Liver (tissue), 8 donors: ENCODE measurements at regions not wholly inside any gene's neighbourhood (a gene's known extent, or its start where the extent isn't known, plus 50 kb on each side); places are given as distances from the start of the nearest gene placed in this dataset.

Experiments
- DNase-seq: peaks from one replicate; pipeline ENCODE4 v3.0.0-alpha.2; 2017; ENCODE audit warnings: low spot score
- H3K27ac ChIP-seq, 2 donors: one replicate each; pipeline ENCODE4 v1.7.0; 2013; ENCODE audit warnings: inconsistent platforms in 2 of 2, low read length in 2 of 2, control low read depth in 1 of 2, low read depth in 1 of 2, mild to moderate bottlenecking in 1 of 2
- H3K27me3 ChIP-seq, 4 donors: one replicate each; pipeline versions ENCODE4 v1.6.1 to v1.7.0; 2013; ENCODE audit warnings: low read length in 3 of 4, inconsistent platforms in 1 of 4, mild to moderate bottlenecking in 1 of 4, moderate library complexity in 1 of 4; ENCODE audit not compliant: control insufficient read depth in 4 of 4, insufficient read depth in 4 of 4
- H3K36me3 ChIP-seq, 4 donors: one replicate each; pipeline versions ENCODE4 v1.6.1 to v1.7.0; 2013; ENCODE audit warnings: low read length in 3 of 4, mild to moderate bottlenecking in 3 of 4, low read depth in 1 of 4, moderate library complexity in 1 of 4; ENCODE audit not compliant: control insufficient read depth in 4 of 4, insufficient read depth in 3 of 4
- H3K4me1 ChIP-seq, 4 donors: one replicate each; pipeline versions ENCODE4 v1.6.1 to v1.7.0; 2013; ENCODE audit warnings: low read length in 3 of 4, mild to moderate bottlenecking in 3 of 4, moderate library complexity in 1 of 4; ENCODE audit not compliant: control insufficient read depth in 4 of 4, insufficient read depth in 4 of 4
- H3K4me3 ChIP-seq, 3 donors: one replicate each; pipeline versions ENCODE4 v1.6.1 to v1.7.0; 2013; ENCODE audit warnings: low read length in 3 of 3, control low read depth in 1 of 3, low read depth in 1 of 3, mild to moderate bottlenecking in 1 of 3
- H3K9ac ChIP-seq, 2 donors: one replicate each; pipeline ENCODE4 v1.7.0; 2013; ENCODE audit warnings: low read length in 2 of 2, mild to moderate bottlenecking in 2 of 2, moderate library complexity in 2 of 2, control low read depth in 1 of 2, low read depth in 1 of 2
- H3K9me3 ChIP-seq, 4 donors: one replicate each; pipeline versions ENCODE4 v1.6.1 to v1.7.0; 2013; ENCODE audit warnings: low read length in 3 of 4; ENCODE audit not compliant: control insufficient read depth in 4 of 4
- CTCF ChIP-seq: fragments of 150-350 bp; IDR thresholded peaks from 2 replicates; pipeline ENCODE4 v1.5.1; 2017; ENCODE audit warnings: improper control_type of control experiment, low read depth, low read length; ENCODE audit not compliant: missing input control
- FOXA1 ChIP-seq: IDR thresholded peaks from 2 replicates; pipeline ENCODE4 v1.6.1; 2016; ENCODE audit warnings: antibody characterized with exemption
- FOXA2 ChIP-seq: IDR thresholded peaks from 2 replicates; pipeline ENCODE4 v1.6.1; 2016; ENCODE audit warnings: antibody characterized with exemption
- GABPA ChIP-seq, 2 donors: IDR thresholded peaks in 1 of 2; conservative IDR thresholded peaks in 1 of 2; 2 replicates each; pipeline ENCODE4 v1.6.1; 2016; ENCODE audit warnings: antibody characterized with exemption in 2 of 2, mild to moderate bottlenecking in 1 of 2, moderate library complexity in 1 of 2
- HNF4A ChIP-seq, 2 donors: conservative IDR thresholded peaks; 2 replicates each; pipeline ENCODE4 v1.6.1; 2016; ENCODE audit warnings: antibody characterized with exemption in 2 of 2, mild to moderate bottlenecking in 2 of 2
- HNF4G ChIP-seq: IDR thresholded peaks from 2 replicates; pipeline ENCODE4 v1.6.1; 2016; ENCODE audit warnings: antibody characterized with exemption
- JUND ChIP-seq, 2 donors: IDR thresholded peaks; 2 replicates each; pipeline ENCODE4 v1.6.1; 2016; ENCODE audit warnings: antibody characterized with exemption in 2 of 2
- MAX ChIP-seq: IDR thresholded peaks from 2 replicates; pipeline ENCODE4 v1.6.1; 2016; ENCODE audit warnings: antibody characterized with exemption
- NR2F2 ChIP-seq: IDR thresholded peaks from 2 replicates; pipeline ENCODE4 v1.6.1; 2016; ENCODE audit warnings: antibody characterized with exemption
- REST ChIP-seq: IDR thresholded peaks from 2 replicates; pipeline ENCODE4 v1.6.1; 2016; ENCODE audit warnings: antibody characterized with exemption, mild to moderate bottlenecking
- RXRA ChIP-seq, 2 donors: IDR thresholded peaks; 2 replicates each; pipeline ENCODE4 v1.6.1; 2017 to 2018; ENCODE audit warnings: antibody characterized with exemption in 2 of 2, mild to moderate bottlenecking in 1 of 2
- TAF1 ChIP-seq: conservative IDR thresholded peaks from 2 replicates; pipeline ENCODE4 v1.6.1; 2016; ENCODE audit warnings: antibody characterized with exemption, mild to moderate bottlenecking
- YY1 ChIP-seq: IDR thresholded peaks from 2 replicates; pipeline ENCODE4 v1.6.1; 2016; ENCODE audit warnings: antibody characterized with exemption, mild to moderate bottlenecking
- ZBTB33 ChIP-seq: IDR thresholded peaks from 2 replicates; pipeline ENCODE4 v1.6.1; 2016; ENCODE audit warnings: antibody characterized with exemption
- WGBS: extraction: QIAGEN DNeasy Blood & Tissue Kit; methylation state at CpG from one replicate; pipeline ENCODE4 v1.1.7; 2013; 5-methylcytosine and 5-hydroxymethylcytosine counted together
- donor health status: healthy.
- donor health status: healthy.
- donor health status: healthy.
- donor health status: healthy.
- donor health status: healthy.

GRCh38 chr1:37137601-37138000 is 103.3 kb upstream of the GRIK3 start:
- Histone ChIP-seq H3K27me3 (peaks cover 0 to 4% (median 2%) of the 10 kb centered on the region in 4 donors), H3K9ac (no peak overlapping the region), H3K36me3 (no peaks in the 10 kb centered on the region), H3K9me3 (no peaks in the 10 kb centered on the region), H3K27ac (no peak overlapping the region), H3K4me3 (no peak overlapping the region), H3K4me1 (no peaks in the 10 kb centered on the region)
- TF ChIP-seq GABPA (IDR thresholded peaks at IDR 0.05 in 1 of 2, conservative IDR thresholded peaks at IDR 0.05 in 1 of 2) (no peak), FOXA2 (no peak), MAX (no peak), ZBTB33 (no peak), NR2F2 (no peak), TAF1 (no peak), HNF4A (conservative IDR thresholded peaks at IDR 0.05) (no peak), JUND (IDR thresholded peaks at IDR 0.05) (no peak)
- no peak for DNase-seq
- 81% methylated on average over 4 of the region's 4 CpGs for WGBS

GRCh38 chr1:37143800-37144199 is 109.5 kb upstream of the GRIK3 start:
- Histone ChIP-seq H3K9ac (no peak overlapping the region), H3K36me3 (no peaks in the 10 kb centered on the region), H3K27ac (no peak overlapping the region), H3K4me1 (no peaks in the 10 kb centered on the region), H3K4me3 (no peak overlapping the region), H3K27me3 (peaks cover 0 to 8% (median 0%) of the 10 kb centered on the region in 4 donors), H3K9me3 (no peaks in the 10 kb centered on the region)
- no peak for DNase-seq
- peak; percentile 81 for TF ChIP-seq REST
- TF ChIP-seq RXRA (IDR thresholded peaks at IDR 0.05) = no peak
- WGBS = 29% methylated on average over 5 of the region's 5 CpGs

GRCh38 chr1:37146071-37146470 is 111.8 kb upstream of the GRIK3 start:
- no peak for TF ChIP-seq CTCF
- no peak for TF ChIP-seq HNF4G
- TF ChIP-seq MAX = no peak
- TF ChIP-seq JUND (IDR thresholded peaks at IDR 0.05) = no peak
- no peak for TF ChIP-seq TAF1
- TF ChIP-seq YY1 = no peak
- TF ChIP-seq FOXA1 = no peak
- DNase-seq = no peak
- Histone ChIP-seq H3K9me3 (no peaks in the 10 kb centered on the region), H3K9ac (no peak overlapping the region), H3K27me3 (peaks cover 0 to 8% (median 0%) of the 10 kb centered on the region in 4 donors), H3K36me3 (no peaks in the 10 kb centered on the region), H3K27ac (no peak overlapping the region), H3K4me1 (no peaks in the 10 kb centered on the region), H3K4me3 (no peak overlapping the region)
- 41% methylated on average over 3 of the region's 3 CpGs for WGBS
